OCI-LY1 (cell line): ENCODE measurements at regions not wholly inside any gene's neighbourhood (a gene's known extent, or its start where the extent isn't known, plus 50 kb on each side); places are given as distances from the start of the nearest gene placed in this dataset.

Experiments
- CTCF ChIP-seq: fragments of 200-600 bp; sonication (generic), shearing (Covaris generic); IDR thresholded peaks from 2 replicates; pipeline ENCODE4 v1.5.1; 2017; ENCODE audit warnings: mild to moderate bottlenecking, antibody characterized with exemption, low read length, moderate library complexity, mixed read lengths
- EZH2 ChIP-seq: fragments of 200-600 bp; sonication (generic), shearing (Covaris generic); IDR thresholded peaks from 2 replicates; pipeline ENCODE4 v1.8.0; 2017; ENCODE audit warnings: borderline replicate concordance, mixed run types, mild to moderate bottlenecking, antibody characterized with exemption, low read length, moderate library complexity, mixed read lengths

- TF ChIP-seq CTCF (no peak), EZH2 (no peak)
These were observed 209.2 kb downstream of the GLUD2 start for GRCh38 chrX:121256647-121257046.
